OCI-LY7 (cell line): ENCODE measurements at regions not wholly inside any gene's neighbourhood (a gene's known extent, or its start where the extent isn't known, plus 50 kb on each side); places are given as distances from the start of the nearest gene placed in this dataset.

Experiments used
- BruUV-seq: library from RNA; stranded (reverse); fragments of 400-500 nt; replicated peaks from 2 replicates; lab custom pipeline; 2021; lab: Mats Ljungman, UMichigan
- CTCF ChIA-PET: fragments of 300-600 bp; sonication (Branson Sonifier 250); formaldehyde crosslinking; loops from one replicate; lab custom pipeline; 2022; ENCODE audit warnings: antibody characterized with exemption; ENCODE audit not compliant: unreplicated experiment; lab: Charles Lee
- POLR2A ChIA-PET: fragments of 300-600 bp; sonication (Branson Sonifier 250); formaldehyde crosslinking; loops from one replicate; lab custom pipeline; 2022; ENCODE audit warnings: antibody characterized with exemption; lab: Charles Lee
- DNase-seq: peaks from one replicate; pipeline ENCODE4 v3.0.0-alpha.2; 2015; ENCODE audit warnings: low spot score
- H2AFZ ChIP-seq: fragments of 200-600 bp; sonication (generic), shearing (Covaris generic); 2 replicates; pipeline ENCODE4 v1.6.1; 2014; ENCODE audit warnings: mild to moderate bottlenecking, antibody characterized with exemption, low read length, moderate library complexity
- H3K27ac ChIP-seq: fragments of 200-600 bp; sonication (generic); 2 replicates; pipeline ENCODE4 v1.5.1; 2014; ENCODE audit warnings: mixed run types, low read depth, mild to moderate bottlenecking, moderate library complexity, low read length, inconsistent platforms; ENCODE audit not compliant: poor library complexity, severe bottlenecking
- H3K36me3 ChIP-seq: fragments of 200-600 bp; sonication (generic); 2 replicates; pipeline ENCODE4 v1.6.1; 2014; ENCODE audit warnings: mild to moderate bottlenecking, antibody characterized with exemption, low read length, moderate library complexity, mixed read lengths; ENCODE audit not compliant: insufficient read depth
- H3K4me1 ChIP-seq: fragments of 200-600 bp; sonication (generic); 2 replicates; pipeline ENCODE4 v1.5.1; 2014; ENCODE audit warnings: mild to moderate bottlenecking, low read length; ENCODE audit not compliant: insufficient read depth, poor library complexity, severe bottlenecking
- H3K4me2 ChIP-seq: fragments of 200-600 bp; sonication (generic); 2 replicates; pipeline ENCODE4 v1.6.1; 2014; ENCODE audit warnings: mild to moderate bottlenecking, low read length
- H3K4me3 ChIP-seq: fragments of 200-600 bp; sonication (generic); 2 replicates; pipeline ENCODE4 v1.5.1; 2014; ENCODE audit warnings: mild to moderate bottlenecking, low read depth, low read length; ENCODE audit not compliant: poor library complexity, severe bottlenecking
- H3K79me2 ChIP-seq: fragments of 200-600 bp; sonication (generic); 2 replicates; pipeline ENCODE4 v1.6.1; 2016; ENCODE audit warnings: low read depth, mild to moderate bottlenecking, low read length, moderate library complexity, mixed read lengths; ENCODE audit not compliant: insufficient read depth
- H3K9me2 ChIP-seq: fragments of 200-600 bp; sonication (generic); 2 replicates; pipeline ENCODE4 v1.6.1; 2016; ENCODE audit warnings: mild to moderate bottlenecking, low read length, mixed read lengths; ENCODE audit not compliant: insufficient read depth
- H3K9me3 ChIP-seq: fragments of 200-600 bp; sonication (generic); 2 replicates; pipeline ENCODE4 v1.6.1; 2014; ENCODE audit warnings: mild to moderate bottlenecking, mixed run types, low read length, mixed read lengths
- H4K20me1 ChIP-seq: fragments of 200-600 bp; sonication (generic); 2 replicates; pipeline ENCODE4 v1.6.1; 2014; ENCODE audit warnings: mild to moderate bottlenecking, antibody characterized with exemption, low read length, moderate library complexity, mixed read lengths; ENCODE audit not compliant: insufficient read depth
- EZH2phosphoT487 ChIP-seq: fragments of 200-600 bp; sonication (generic); IDR thresholded peaks from 2 replicates; pipeline ENCODE4 v1.6.1; 2018; ENCODE audit warnings: low read depth, borderline replicate concordance, mild to moderate bottlenecking, mixed run types, antibody characterized with exemption, low read length, moderate library complexity, mixed read lengths
- intact Hi-C: fragments of 100-400 bp; cut with micrococcal nuclease; formaldehyde crosslinking; loops from one replicate; pipeline ENCODE4 v1.10.0; 2022; ENCODE audit not compliant: unreplicated experiment
- TF ChIP-seq, protein P1 (sequence below): fragments of 200-600 bp; sonication (generic); conservative IDR thresholded peaks from 2 replicates; pipeline ENCODE4 v1.5.1; 2014; ENCODE audit warnings: mild to moderate bottlenecking, antibody characterized with exemption, low read length, moderate library complexity, mixed read lengths

DNA sequence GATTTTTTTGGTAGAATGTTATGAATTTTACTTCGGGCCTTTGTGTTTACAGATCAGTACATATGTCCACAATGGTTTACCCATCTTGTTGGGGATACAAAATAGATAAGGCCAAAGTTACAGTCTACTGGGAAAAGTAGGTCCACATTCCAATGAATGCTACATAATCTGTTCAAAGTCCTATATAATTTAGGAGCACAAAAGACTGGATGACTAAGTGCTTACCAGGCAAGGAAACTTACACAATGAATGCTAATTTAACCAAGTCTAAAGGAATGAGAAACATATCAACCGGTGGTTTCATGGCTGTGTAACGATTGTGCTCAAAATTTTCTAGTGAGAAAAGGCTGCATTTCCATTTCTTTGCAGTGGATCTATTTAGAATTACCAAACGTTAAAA lies 97.4 kb upstream of the TRPM3 start:
- no peaks in the 10 kb centered on the region for H3K36me3 ChIP-seq
- intact Hi-C loops: loop anchor here (10.0 kb wide), 1 partner anchor 64 kb away; no protein-coding TSS in a partner anchor
- H3K9me2 ChIP-seq: no peaks in the 10 kb centered on the region
- no peak for TF ChIP-seq EZH2phosphoT487
- TF ChIP-seq, protein P1, sequence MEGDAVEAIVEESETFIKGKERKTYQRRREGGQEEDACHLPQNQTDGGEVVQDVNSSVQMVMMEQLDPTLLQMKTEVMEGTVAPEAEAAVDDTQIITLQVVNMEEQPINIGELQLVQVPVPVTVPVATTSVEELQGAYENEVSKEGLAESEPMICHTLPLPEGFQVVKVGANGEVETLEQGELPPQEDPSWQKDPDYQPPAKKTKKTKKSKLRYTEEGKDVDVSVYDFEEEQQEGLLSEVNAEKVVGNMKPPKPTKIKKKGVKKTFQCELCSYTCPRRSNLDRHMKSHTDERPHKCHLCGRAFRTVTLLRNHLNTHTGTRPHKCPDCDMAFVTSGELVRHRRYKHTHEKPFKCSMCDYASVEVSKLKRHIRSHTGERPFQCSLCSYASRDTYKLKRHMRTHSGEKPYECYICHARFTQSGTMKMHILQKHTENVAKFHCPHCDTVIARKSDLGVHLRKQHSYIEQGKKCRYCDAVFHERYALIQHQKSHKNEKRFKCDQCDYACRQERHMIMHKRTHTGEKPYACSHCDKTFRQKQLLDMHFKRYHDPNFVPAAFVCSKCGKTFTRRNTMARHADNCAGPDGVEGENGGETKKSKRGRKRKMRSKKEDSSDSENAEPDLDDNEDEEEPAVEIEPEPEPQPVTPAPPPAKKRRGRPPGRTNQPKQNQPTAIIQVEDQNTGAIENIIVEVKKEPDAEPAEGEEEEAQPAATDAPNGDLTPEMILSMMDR: no peak
- H2AFZ ChIP-seq: no peak overlapping the region
- H3K4me3 ChIP-seq: no peak overlapping the region
- no peaks in the 10 kb centered on the region for H3K9me3 ChIP-seq
- H3K4me1 ChIP-seq: no peaks in the 10 kb centered on the region
- no TSS peak for BruUV-seq
- DNase-seq: no peak
- H3K4me2 ChIP-seq: no peak overlapping the region
- no peaks in the 10 kb centered on the region for H3K79me2 ChIP-seq
- H4K20me1 ChIP-seq: no peaks in the 10 kb centered on the region
- ChIA-PET POLR2A (no interaction called here), CTCF (no interaction called here)
- H3K27ac ChIP-seq: no peak overlapping the region

DNA sequence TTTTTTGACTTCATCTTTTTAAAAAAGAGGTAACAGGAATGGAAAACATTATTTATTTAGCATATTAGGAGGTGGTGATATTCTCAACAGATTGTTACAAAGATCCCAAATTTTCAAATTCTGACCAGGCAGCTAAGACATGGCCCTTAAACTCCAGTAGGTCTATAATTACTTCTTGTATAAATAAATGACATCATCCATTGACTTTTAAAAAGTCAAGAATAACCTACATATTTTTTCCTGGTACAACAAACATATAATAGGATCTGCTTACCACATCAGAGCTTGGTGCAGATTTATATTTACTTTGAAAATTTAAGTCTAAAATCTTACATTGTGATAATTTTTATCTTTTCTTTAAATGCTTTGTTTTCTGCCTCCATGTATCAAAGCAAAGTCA lies 92.2 kb upstream of the TRPM3 start:
- no peak overlapping the region for H2AFZ ChIP-seq
- BruUV-seq: no TSS peak
- no peak overlapping the region for H3K27ac ChIP-seq
- no peaks in the 10 kb centered on the region for H3K4me1 ChIP-seq
- TF ChIP-seq, protein P1: no peak
- no peak for TF ChIP-seq EZH2phosphoT487
- no peak overlapping the region for H3K4me3 ChIP-seq
- no peaks in the 10 kb centered on the region for H3K9me2 ChIP-seq
- H3K4me2 ChIP-seq: no peak overlapping the region
- intact Hi-C loops: loop anchor here (10.0 kb wide), 1 partner anchor 59 kb away; no protein-coding TSS in a partner anchor
- H3K9me3 ChIP-seq: no peaks in the 10 kb centered on the region
- no peaks in the 10 kb centered on the region for H3K79me2 ChIP-seq
- ChIA-PET POLR2A (interaction anchor here (0.6 to 0.7 kb wide), 2 partner anchors 226 to 1237 kb away, joined by 3 to 4 read pairs; no protein-coding TSS in a partner anchor), CTCF (no interaction called here)
- no peaks in the 10 kb centered on the region for H3K36me3 ChIP-seq
- no peak for DNase-seq
- H4K20me1 ChIP-seq: no peaks in the 10 kb centered on the region

DNA sequence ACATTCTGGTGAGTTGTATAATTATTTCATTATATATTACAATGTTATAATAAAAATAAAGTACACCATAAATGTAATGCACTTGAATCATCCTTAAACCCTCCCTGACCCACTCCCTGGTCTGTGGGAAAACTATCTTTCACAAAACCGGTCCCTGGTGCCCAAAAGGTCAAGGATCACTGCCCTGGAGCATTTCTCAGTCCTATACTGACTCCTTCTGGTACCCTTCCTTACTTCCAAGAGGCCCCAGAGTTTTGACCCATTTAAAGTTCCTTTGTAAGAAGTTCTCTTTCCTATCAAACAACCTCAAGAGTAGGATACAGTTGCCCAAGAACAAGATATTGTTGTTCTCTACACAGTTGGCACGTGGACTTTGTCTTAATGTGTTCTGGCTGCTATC lies 88.9 kb upstream of the TRPM3 start:
- TF ChIP-seq EZH2phosphoT487: no peak
- TF ChIP-seq, protein P1: no peak
- no peak overlapping the region for H3K4me3 ChIP-seq
- ChIA-PET POLR2A (interaction anchor here (0.6 kb wide), 1 partner anchor 24 kb away, joined by 3 read pairs; no protein-coding TSS in a partner anchor), CTCF (no interaction called here)
- no peak overlapping the region for H3K27ac ChIP-seq
- no peaks in the 10 kb centered on the region for H4K20me1 ChIP-seq
- no TSS peak for BruUV-seq
- no peak overlapping the region for H2AFZ ChIP-seq
- DNase-seq: no peak
- intact Hi-C loops: loop anchor here (10.0 kb wide), 1 partner anchor 56 kb away; no protein-coding TSS in a partner anchor
- H3K9me2 ChIP-seq: no peaks in the 10 kb centered on the region
- H3K4me1 ChIP-seq: no peaks in the 10 kb centered on the region
- H3K36me3 ChIP-seq: no peaks in the 10 kb centered on the region
- no peaks in the 10 kb centered on the region for H3K9me3 ChIP-seq
- H3K79me2 ChIP-seq: no peaks in the 10 kb centered on the region
- no peak overlapping the region for H3K4me2 ChIP-seq
